ENCODE measurements at regions not wholly inside any gene's neighbourhood (a gene's known extent, or its start where the extent isn't known, plus 50 kb on each side); places are given as distances from the start of the nearest gene placed in this dataset.
"Not testable (repeated sequence)": the region's sequence is repeated elsewhere in the genome, so short reads cannot be mapped to it uniquely, and the experiment has no call there.

DNA sequence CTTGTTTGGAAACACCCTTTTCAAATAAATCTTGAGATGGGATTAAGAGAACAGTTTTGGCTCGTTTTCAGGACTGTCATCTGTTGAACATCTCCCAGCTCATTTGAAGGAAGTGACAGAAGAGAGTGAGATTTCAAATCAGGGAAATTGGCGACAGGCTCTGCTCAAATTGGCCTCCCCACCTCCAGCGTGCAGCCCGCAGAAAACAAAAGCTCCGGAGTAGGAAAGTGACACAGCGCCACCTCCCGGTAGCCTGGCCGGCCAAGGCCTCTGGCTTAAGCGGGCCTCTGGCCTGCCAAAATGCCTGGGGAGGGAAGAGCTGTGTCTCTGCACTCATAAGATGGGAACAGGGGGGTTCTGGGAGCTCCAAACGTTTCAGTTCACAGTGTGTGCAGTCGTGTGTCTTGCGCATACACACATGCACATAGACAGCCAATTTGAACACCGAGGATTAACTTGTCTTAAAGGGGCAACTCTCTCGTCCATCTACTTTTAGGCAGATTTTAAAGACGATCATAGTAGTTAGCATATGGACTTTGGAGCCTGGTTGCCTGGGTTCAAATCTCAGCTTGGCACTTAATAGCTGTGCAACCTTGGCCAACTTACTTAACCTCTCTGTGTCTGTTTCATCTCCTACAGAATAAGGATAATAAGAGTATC lies 132.7 kb upstream of the RCN1 start:
- DNase-seq (ENCODE audit: low spot score), result peak; percentile 80

DNA sequence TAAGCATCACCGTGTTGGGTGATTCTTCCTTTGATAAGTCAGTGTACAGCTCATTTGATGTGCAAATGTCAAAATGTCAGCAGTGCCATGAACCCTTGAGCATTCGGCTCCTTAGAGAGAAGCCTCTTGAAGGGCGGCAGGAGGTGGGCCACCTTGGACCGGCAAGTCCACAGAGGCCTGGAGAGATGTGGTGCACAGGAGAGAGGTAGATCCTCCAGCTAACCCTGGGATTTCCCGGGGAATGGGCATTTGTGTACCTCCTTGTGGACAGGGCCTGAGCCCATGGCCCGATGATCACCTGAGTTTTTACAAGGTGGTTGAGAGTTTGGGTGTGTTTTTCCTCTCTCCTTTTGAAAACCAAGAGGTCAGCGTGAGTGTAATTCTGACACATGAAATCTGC lies 133.2 kb upstream of the RCN1 start:
- peak; percentile 6 for DNase-seq (ENCODE audit: low spot score)

DNA sequence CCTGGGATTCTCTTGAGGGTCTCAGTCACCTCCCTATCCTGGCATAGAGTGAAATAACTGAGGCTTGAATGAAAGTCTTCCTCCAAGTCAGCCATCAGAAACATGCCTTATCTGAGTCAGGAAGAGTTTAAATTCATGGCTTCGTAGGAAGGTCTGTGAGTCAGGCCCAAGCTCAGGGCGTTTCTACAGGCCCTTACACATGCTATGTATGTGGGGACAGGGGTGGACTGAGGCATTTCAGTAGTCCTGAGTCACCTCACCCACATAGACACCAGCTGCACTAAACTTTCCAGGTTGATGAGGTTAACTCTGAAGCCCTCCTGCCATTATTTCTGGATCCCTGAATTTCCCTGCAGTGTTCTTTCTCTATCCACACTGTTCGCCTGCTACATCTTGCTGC lies 134.6 kb upstream of the RCN1 start:
- no peak for DNase-seq (ENCODE audit: low spot score)

DNA sequence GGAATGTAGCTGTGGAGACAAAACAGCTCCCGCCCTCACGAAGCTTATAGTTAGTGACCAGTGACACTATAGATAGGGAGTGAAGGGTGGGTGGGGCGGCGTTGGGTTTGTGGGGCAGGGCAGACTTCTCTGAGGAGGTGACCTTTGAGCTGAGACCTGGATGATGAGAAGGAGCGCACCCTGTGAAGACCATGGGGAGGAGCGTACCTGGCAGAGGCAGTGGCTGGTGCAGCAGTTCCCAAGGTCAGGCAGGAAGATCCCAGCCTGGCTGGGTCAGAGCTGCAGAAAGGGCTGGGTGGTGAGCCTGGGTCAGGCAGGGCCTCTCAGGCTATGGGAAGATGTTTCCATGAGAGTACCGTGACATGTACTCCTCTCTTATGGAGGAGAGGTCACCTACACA lies 135.0 kb upstream of the RCN1 start:
- no peak for DNase-seq (ENCODE audit: low spot score)

DNA sequence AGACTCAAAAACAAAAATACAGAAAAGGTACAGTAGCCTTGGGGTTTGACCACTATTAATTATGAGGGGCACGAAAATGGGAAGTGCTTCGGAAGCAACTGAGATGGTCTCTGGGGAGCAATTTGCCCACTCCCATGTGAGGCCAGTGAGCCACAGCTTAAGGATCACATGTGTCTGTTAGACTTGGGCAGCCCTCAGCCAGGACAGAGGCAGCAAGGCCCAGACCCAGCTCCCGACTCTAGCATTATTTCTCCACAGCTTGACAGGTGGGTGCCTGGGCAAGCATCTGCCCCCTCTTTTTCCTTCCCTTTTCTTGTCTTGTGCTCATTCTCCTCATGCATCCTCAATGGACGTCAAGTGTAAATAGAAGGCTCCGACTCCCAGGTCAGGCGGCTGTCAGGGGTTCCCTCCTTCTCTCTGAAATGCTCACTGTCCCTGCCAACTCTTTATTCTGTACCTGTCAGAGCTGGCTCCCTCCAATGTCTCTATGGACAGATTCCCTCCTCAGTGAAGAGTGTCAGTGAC lies 137.0 kb upstream of the RCN1 start:
- DNase-seq (ENCODE audit: low spot score), result no peak

DNA sequence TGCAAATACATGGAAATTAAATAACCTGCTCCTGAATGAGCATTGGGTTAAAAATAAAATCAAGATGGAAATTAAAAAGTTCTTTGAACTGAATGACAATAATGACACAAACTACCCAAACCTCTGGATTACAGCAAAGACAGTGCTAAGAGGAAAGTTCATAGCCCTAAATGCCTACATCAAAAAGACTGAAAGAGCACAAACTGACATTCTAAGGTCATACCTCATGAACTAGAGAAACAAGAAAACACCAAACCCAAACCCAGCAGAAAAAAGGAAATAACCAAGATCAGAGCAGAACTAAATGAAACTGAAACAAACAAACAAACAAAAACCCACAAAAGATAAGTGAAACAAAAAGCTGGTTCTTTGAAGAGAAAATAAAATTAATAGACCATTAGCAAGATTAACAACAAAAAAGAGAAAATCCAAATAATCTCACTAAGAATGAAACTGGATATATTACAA lies 138.6 kb upstream of the PAX6 start:
- not testable (repeated sequence) for DNase-seq (ENCODE audit: low spot score)

DNA sequence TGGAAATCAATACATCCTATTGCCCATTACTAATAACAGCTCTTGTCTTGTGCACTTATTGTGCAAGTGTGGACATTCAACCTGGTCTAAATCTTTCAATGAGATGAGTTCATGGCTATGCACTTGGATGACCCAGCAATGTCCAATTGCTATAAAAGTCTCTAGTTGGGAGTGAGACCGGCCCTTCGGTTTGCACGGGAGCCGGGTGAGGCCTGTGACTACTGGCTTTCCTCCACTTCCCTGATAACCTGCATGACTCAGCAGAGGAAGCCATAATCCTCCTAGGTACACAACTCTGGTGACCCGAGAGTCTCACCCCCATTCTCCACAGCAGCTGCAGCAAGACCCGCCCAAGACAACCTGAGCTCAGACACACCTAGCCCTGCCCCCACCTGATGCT lies 135.9 kb upstream of the PAX6 start:
- DNase-seq (ENCODE audit: low spot score), result no peak

DNA sequence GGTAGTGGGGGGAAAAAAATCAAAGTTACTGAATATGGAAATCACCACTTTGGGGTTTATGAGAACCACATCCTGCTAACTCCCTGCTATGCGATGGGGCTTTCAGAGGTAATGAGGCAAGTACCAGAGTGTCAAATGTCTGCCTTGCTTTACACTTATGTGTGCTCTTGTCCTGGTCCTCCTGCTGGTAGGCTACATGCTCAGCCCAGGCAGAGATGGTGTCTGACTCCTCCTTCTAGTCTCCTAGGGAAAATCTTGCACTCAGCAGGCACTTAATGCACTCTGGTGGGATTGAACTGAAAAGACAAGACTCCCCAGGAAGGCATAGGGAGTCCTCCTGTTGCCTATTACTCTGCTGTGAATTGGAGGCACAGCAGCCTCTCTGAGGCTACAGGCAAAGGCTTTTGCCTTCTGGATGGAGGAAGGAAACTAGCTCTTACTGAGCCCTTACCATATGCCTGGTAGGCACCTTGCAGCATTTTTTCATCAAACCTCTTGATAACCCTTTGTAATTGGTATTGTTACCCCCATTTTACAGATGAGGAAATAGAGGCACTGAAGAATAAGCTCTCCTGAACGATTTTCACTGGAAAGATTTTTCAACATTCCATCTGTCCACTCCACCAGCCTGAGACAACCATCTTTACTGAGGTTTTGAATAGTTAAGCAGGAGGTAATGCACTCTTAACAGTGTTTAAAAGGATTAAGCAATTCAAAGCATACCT lies 132.1 kb upstream of the PAX6 start:
- no peak for DNase-seq (ENCODE audit: low spot score)

DNA sequence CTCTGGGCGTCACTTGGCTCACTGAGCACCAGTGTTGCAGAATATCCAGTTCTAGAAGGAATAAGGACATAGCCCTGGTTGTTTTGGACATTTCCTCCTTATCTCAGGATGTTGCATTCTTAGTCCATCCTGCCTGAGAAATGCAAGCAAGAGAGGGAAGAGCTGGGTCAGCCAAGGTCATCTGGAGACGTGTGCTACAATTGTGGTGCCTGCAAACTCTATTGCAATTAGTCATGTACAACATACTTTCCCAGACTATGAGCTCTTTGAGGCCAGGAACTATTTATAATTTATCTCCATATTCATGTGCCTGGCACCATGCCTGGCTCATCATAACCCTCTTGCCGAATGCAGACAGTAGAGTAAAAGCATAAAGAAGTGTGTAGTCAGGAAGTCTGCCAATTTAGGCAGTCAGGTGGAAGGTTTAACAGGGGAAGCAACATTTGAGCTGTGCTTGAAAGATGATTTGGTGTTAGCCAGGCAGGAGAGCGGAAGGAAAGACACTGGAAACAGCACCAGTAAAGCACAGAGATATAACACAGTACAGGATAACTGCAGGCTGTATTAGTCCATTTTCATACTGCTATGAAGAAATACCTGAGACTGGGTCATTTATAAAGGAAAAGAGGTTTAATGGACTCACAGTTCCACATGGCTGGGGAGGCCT lies 129.4 kb upstream of the PAX6 start:
- peak; percentile 55 for DNase-seq (ENCODE audit: low spot score)

DNA sequence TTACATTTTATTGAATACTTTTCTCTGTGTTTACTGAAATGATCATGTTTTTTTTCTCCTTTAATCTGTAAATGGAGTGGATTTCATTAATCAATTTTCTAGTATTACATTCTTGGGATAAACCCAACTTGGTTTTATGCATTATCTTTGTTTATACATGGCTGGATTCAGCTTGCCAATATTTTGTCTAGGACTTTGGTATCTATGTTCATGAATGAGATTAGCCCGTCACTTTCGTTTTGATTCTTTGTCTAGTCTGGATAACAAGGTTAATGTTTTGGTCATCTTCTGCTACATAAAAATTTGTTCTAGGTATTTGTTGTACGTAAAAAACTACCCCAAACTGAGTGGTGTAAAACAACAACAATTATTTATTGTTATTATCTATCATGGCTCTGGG lies 127.9 kb upstream of the PAX6 start:
- no peak for DNase-seq (ENCODE audit: low spot score)

DNA sequence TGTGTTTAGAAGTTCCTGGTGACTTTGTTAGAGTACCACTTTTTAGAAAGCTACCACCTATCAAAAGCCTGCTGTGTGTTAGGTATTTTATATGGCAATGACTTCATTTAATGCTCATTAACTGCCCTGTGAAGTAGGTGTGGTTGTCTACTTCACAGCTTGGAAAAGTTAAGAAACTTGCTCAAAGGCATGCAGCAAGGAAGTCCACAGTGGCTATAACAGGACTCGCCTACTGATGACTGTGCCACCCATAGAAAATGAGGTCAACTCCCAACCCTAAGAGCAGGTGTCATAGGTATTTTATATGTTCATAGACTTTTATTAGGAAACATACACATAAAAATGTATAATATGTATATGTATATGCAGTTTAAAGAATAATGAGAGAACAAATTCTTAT lies 125.2 kb upstream of the PAX6 start:
- no peak for DNase-seq (ENCODE audit: low spot score)

DNA sequence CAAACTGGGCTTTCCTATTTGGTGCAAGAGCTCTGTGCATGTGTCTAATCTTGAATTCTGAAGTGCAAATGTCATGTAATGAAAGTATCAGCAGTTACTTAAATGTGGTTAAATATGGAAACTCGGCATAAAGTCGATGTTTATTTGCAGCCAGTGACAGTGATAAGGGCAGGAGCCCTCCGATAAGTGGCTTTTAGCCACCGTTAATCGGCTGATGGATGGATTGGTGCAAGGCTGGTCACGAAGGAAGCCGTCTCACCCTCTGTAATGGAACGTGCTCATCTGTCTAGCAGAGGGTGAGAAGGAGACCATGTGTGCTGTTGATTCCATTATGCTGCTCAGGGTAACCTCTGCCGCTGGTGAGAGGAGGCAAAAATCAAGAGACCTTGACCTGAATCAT lies 121.8 kb upstream of the PAX6 start:
- DNase-seq (ENCODE audit: low spot score), result no peak

DNA sequence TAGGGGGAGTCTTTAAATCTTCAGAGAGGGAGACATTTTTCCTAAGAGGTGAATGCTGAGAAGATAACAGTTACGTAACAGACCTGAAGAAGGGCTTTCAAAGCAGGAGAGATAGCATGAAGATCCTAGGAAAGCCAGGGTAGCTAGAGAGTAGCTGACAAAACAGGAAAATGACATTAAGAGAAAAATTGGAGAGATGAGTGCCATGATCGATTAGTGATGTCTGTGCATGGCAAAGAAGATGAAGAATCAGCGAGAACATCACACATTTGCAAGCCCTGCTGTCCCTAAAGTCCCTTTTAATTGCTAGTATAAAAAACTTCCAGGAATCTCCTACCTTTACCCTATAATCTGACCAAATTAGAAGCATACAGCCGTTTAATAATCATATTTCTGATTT lies 116.9 kb upstream of the PAX6 start:
- DNase-seq (ENCODE audit: low spot score), result no peak

DNA sequence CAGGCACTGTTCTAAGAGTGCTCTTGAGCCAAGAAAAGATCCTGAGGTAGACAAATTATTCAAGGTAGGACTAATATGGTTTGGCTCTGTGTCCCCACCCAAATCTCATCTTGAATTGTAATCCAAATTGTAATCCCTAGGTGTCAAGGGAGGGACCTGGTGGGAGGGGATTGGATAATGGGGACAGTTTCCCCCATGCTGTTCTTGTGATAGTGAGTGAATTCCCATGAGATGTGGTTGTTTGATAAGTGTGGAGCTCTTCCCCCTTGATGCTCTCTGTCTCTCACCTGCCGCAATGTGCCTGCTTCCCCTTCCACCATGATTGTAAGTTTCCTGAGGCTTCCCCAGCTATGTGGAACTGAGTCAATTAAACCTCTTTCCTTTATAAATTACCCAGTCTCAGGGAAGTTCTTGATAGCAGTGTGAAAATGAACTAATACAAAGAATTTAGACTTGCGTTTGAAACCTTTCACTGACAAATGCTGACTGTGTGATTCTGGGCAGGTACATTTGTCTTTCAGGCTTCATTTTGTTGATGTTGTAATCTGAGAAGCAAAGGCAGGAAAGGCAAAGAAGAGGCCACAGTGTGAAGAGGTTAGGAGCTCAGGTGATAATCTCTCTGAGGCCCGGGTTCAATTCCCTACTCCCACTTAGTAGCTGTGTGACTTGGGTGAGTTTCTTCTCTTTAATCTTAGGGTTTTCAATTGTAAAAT lies 115.8 kb upstream of the PAX6 start:
- no peak for DNase-seq (ENCODE audit: low spot score)

DNA sequence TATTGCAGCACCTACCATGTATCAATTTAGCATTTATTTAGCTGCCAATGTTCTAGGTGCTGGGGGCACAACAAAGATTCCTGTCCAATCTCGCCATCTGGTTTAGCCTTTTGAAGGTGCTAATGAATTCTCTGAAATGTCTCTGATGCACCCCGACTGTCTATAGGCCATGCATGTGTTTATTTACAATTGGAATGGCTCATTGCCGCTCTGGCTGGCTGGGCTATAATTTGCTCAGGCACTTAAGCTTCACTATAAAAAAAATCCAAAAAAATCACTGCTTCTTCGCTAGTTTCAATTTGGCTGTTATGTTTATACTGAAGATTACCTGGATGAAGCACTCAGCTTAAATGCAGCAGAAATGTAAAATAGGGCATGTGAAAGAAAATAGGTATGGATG lies 115.0 kb upstream of the PAX6 start:
- no peak for DNase-seq (ENCODE audit: low spot score)

DNA sequence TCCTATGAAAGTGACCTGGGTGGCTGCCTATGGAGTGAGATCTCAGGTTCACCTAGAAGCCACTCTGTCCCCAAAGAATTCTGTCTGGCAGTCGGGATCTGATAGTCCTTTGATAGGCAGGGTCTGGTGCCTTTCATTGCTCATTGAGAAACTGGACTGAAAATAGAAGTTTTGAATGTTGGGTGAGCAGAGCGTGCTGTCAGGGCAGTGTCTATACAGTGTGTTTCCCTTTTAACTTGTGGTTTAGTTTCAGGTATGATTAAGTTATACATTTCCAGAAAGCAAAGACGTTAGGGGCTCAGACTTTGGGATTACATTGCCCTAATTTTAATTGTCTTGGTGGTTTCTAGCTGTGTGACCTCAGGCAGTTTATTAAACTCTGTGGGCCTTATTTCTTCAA lies 111.3 kb upstream of the PAX6 start:
- DNase-seq (ENCODE audit: low spot score), result no peak

DNA sequence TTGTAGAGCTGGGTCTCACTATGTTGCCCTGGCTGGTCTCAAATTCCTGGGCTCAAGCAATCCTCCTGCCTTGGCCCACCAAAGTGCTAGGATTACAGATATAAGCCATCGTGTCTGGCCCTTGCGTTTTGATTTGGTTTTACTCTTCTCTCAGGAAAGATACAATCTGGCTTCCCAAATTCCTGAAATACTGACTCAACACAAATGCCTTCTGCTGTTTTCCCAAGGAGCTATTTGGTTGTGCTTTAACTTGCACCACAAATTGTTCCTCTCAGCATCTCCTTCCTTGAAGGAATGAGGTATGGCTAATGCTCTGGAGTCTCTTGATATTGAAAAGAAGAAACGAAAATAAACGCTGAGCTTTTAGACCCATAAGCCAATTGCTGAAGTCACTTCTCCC lies 110.0 kb upstream of the PAX6 start:
- peak; percentile 43 for DNase-seq (ENCODE audit: low spot score)

DNA sequence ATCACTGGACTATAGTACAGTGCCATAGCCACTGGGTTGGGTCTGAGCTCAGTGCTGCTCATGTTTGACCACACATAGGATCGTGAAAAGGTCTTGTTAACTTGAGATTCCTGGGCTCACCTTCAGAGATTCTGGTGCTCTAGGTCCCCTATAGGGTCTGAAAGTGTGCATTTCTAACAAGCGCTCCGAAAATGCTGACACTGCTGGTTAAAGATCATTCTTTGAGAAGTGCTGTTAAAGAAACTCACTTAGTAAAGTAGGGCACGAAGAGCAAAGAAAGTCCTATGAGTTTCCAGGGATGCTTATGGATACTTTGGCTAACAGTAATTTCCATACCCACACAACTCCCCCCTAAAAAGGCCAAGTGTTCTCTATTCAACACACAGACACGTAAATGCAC lies 108.1 kb upstream of the PAX6 start:
- no peak for DNase-seq (ENCODE audit: low spot score)

DNA sequence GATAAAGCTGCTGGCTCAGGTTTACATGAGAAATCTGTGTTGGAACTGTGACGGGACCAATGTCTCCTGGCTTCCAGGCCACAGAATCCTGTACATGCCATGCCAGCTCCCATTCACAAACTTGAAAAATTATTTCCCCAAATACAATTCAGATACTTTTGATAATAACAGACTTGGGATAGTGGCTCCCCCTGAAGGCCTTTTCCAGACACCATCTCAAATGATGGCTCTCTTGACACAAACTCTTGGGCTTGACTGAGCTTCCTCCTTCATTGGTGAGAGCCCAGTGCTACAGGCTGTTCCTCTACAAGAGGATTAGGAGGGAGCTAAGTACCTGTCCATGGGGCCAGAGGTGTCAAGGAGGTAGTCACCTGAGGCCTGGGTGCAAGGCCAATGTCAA lies 104.7 kb upstream of the PAX6 start:
- DNase-seq (ENCODE audit: low spot score), result no peak

DNA sequence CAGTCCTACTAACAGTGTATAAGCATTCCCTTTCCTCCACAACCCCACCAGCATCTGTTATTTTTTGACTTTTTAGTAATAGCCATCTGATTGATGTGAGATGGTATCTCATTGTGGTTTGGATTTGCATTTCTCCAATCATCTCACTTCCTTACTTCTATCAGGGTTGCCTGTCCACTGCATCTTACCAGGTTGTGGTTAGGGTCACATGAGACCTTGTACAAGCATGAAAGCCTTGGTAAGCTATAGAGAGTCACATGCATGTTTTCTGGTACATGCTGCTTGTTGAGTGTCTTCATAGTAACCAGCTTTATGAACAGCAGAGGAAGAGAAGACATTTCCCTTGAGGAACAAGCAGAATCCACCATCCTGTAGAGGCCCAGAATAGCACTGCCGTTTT lies 102.9 kb upstream of the PAX6 start:
- DNase-seq (ENCODE audit: low spot score), result no peak

DNA sequence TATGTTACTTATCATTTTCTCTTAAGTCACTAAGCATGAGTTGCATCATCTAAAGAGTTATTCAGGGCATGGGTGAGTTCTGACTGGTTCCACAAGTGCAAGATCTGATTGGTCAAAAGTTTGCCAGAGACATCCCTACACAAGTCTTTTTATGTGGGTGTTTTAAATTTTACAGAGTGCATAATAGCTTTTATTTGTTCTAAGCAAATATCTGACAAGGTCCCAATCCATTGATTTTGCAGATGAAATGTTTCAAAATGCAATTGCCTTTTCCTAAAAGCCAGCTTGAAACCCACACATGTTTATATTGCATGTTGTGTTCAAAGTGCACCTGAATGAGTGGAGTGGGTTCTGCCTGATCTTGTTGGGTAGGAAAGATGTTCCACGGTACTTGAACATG lies 101.7 kb upstream of the PAX6 start:
- no peak for DNase-seq (ENCODE audit: low spot score)

DNA sequence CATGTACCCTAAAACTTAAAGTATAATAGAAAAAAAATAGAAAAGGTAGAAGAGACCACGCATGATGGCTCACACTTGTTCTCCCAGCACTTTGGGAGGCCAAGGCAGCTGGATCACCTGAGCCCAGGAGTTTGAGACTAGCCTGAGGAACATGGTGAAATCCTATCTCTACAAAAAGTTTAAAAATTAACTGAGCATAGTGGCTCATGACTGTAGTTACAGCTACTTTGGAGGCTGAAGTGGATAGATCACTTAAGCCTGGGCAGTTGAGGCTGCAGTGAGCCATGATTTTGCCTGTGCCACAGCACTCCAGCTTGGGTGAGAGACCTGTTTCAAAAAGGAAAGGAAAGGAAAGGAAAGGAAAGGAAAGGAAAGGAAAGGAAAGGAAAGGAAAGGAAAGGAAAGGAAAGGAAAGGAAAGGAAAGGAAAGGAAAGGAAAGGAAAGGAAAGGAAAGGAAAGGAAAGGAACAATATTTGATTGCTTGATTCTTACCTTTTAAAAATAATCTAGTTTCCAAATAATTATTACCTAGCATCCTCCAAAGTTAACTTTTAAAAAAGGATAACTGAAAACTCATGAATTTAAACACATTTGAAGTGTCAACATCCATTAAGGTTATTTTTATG lies 99.9 kb upstream of the PAX6 start:
- no peak for DNase-seq (ENCODE audit: low spot score)
